ENCODE measurements at regions not wholly inside any gene's neighbourhood (a gene's known extent, or its start where the extent isn't known, plus 50 kb on each side); places are given as distances from the start of the nearest gene placed in this dataset.
"Not testable (repeated sequence)": the region's sequence is repeated elsewhere in the genome, so short reads cannot be mapped to it uniquely, and the experiment has no call there.

DNA sequence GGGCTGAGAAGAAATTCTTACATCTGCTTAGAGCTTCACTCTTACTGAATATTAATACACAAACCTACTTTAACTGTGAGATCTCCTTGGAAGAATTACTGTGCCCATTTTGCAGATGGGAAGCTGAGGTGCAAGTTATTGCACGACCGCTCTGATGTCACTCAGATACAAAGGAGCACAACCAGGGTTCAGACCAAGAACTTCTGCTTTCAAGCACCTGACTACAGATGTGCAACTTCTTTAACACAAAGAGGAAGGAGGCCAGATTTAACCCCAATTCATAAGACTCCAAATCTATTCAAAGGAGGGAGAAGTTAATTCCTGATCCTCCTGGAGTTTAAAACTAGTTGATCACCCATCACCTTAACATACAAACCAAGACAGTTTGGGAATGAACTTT lies 232.6 kb downstream of the VRK1 start:
- DNase-seq (ENCODE audit: low spot score), result no peak

GRCh38 chr14:97031530-97031929 lies 234.3 kb downstream of the VRK1 start:
- no peak for DNase-seq (ENCODE audit: low spot score)

DNA sequence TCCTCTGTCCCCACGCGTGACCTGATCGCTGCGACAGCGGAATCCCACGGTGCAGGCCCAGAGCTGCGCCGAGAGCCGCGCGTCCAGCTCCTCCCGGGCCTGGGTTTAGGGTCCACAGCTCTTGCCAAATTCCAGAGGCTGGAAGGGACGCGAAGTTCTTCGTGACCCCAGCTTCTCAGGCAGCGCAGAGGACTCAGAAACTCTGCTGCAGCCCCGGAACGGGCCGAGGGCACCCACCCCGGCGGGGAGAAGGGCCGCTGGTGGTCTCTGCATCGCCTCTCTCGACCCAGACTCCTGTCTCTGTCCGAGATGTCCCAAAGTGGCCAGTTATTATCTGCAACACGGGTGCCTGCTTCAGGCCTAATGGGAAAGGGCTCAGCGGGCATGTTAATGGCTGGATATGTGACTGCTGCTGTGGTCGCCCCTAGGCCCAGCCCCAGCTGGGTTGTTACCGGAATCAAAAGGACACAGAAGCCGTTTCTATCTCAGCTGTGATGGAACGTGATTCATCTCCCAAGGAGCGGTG lies 236.4 kb downstream of the VRK1 start:
- no peak for DNase-seq (ENCODE audit: low spot score)

DNA sequence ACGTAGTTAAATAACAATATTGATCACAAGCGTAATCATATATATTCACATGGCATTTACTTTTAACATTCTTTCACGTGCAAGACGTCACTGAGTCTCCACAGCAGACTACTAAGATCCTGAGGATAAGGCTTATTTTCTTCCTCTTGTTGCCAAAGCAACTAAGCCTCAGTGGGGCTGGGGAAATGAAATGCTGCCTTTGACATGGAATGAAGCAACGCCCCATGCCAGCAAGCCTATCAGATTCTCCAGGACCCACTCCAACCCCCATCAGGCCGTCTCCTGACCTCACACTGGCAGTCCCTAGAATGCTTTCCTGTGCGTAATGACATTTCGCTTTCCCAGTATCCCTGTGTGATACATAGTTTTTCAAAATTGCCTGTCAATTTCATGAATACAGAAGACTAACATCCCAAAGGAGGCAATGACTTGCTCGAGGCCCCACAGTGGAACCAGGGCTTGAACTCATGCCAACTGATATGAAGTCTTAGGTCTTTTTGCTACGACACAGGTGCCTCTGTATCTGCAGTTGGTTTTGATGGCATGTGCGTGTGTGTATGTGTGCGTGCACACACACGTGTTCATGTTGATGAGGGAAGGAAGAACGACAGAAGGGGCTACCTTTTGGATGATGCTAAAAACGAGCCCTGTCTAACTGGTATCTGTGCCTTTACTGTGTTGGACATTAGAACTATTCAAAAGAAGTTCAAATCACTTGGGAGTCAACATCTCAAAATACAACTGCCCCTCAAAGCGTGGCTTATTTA lies 239.1 kb downstream of the VRK1 start:
- DNase-seq (ENCODE audit: low spot score), result no peak

GRCh38 chr14:97039717-97040363 lies 242.7 kb downstream of the VRK1 start:
- DNase-seq (ENCODE audit: low spot score), result no peak

DNA sequence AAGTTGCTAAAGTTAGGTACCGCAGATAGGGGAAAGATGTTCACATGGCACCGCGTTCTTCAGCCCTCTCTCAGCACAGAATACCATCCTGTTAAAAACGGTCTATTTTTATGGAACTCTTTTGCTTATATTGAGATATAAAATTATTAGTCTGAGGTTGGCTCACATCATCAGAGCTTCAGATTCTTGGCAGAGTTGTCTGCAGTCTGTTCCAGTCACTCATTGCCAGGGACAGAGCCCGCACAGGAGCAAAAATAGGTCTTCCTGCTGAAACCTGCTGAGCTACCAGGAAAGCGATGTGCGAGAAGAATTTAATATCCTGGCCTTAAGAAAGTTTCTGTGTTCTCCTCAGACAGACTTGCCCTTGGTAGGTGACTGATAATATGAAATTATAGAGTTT lies 249.8 kb downstream of the VRK1 start:
- DNase-seq (ENCODE audit: low spot score), result no peak

- no peak for DNase-seq (ENCODE audit: low spot score)
Observed at GRCh38 chr14:97052001-97052400, 254.8 kb downstream of the VRK1 start.

DNA sequence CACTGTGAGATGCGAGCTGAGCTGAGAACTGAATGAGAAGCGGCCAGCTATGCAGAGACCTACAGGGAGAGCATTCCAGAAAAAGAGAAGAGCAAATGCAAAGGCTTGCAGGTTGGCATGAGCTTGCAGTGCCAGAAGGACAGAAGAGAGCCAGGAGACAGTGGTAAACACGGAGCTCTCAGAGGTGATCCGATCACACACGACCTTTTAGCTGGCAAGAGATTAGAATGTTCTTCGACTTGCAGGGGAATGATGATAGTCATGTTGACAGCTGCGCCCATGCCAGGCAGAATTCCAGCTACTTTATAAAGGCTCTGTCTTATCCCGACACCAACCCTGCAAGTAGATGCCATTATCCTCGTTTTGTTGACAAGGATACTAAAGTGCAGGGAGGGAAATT lies 256.8 kb downstream of the VRK1 start:
- no peak for DNase-seq (ENCODE audit: low spot score)

DNA sequence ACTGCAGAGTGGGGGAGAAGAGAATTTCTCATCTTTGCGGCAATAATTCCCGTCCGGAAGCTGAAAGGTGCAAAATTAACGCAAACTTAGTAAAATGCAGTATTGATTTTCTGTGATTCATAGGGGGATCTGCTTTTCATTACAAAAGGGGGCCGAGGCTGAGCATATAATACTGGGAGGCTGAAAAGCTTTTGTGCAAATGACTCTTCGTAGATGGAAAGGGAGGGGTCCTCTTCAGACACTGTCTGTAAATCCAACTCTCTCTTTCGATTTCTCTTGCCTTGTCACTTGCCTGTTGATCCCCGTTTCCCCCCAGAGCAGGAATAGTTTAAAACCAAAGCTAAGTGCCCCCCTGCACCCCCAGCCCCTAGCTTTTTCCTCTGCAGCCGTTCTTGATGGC lies 258.2 kb downstream of the VRK1 start:
- DNase-seq (ENCODE audit: low spot score), result no peak

GRCh38 chr14:97056086-97056485 lies 258.9 kb downstream of the VRK1 start:
- DNase-seq (ENCODE audit: low spot score), result no peak

DNA sequence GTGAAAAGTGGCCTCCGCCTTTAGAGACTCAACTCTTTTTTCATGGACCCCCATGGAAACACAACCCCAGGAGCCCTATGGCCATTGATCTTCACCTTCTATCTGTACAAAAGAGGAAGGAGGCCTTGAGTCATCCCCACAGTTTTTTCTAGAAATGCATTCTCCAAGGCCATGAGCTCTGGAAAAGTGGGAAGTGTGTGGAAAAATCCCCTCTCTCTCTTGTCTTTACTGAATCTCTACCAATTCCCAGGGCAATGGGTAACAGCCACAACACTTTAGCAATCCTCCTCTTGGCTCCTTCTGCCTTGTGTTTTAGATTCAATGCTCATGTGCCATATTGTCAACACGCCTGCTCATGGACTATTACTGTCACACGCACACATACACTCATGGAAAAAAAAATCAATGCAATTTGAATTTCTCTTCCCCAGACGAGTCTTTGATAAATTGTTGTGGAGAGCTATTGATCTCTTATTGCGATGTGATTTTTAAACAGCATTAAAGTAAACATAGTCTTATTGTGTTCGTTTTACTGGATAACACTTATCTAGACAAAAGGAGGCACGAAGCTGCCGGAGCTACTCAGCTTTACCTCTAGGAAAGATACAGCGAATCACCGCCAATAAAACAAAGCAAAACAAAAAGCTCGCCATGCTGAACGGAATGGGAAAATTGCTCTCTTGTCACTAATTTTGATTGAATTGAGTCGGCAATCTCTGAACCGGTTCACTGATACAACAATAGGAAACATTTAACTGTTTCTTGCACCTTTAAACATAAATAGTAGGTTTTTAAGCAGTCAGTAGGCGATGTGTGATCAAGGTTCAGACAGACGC lies 260.3 kb downstream of the VRK1 start:
- DNase-seq (ENCODE audit: low spot score), result no peak

DNA sequence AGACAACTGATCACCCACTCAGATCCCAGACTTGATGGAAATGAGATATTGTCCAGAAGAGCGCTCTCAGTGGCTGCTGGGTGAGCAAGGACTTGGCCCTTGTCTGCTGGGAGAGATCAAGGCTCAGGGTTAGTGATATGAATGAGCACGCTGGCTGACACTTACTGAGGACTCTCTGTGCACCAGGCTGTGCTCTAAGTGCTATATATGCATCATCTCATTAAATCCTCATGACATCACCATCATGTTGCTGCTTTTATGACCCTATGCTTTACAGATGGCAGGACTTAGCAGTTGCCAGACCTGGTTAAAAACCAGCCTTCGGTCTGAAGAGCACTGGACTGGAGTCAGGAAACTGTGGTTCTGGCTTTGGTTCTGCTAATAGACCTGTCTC lies 260.9 kb downstream of the VRK1 start:
- no peak for DNase-seq (ENCODE audit: low spot score)

DNA sequence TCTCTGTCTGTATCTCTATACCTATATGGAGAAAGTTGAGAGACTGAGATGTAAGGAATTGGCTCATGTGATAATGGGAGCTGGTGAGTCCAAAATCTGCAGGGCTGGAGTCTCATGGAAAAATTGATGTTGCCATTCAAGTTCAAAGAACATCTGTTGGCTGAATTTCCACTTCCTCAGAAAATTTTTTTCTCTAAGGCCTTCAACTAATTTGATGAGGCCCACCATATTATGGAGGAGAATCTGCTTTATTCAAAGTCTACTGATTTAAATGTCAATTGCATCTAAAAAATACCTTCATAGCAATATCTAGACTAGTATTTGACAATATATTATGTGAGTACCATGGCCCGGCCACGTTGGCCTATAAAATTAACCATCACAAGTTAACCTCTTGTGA lies 261.4 kb downstream of the VRK1 start:
- no peak for DNase-seq (ENCODE audit: low spot score)

GRCh38 chr14:97061198-97061597 lies 264.0 kb downstream of the VRK1 start:
- no peak for DNase-seq (ENCODE audit: low spot score)

GRCh38 chr14:97061714-97062113 lies 264.5 kb downstream of the VRK1 start:
- DNase-seq (ENCODE audit: low spot score), result no peak

GRCh38 chr14:97065305-97066067 lies 268.3 kb downstream of the VRK1 start:
- no peak for DNase-seq (ENCODE audit: low spot score)

GRCh38 chr14:97066068-97066899 lies 269.1 kb downstream of the VRK1 start:
- DNase-seq (ENCODE audit: low spot score), result no peak

GRCh38 chr14:97068293-97068692 lies 271.1 kb downstream of the VRK1 start:
- not testable (repeated sequence) for DNase-seq (ENCODE audit: low spot score)

DNA sequence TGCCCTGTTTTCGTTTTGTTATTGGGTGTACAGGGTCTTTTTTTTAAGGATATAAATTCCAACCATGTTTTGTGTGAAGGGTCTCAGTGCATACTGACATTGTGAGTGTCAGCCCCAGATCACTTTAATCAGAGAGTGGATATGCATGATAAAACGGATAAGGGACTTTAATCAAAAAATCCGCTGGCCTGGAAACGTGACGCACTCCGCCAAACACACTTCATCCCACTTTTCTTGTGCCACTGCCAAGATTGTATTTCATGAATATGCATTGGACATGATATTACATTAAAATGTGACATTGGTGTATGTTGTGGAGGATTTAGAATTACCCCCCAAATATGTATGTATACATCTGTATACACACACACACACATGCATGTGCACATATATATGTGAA lies 273.1 kb downstream of the VRK1 start:
- no peak for DNase-seq (ENCODE audit: low spot score)

DNA sequence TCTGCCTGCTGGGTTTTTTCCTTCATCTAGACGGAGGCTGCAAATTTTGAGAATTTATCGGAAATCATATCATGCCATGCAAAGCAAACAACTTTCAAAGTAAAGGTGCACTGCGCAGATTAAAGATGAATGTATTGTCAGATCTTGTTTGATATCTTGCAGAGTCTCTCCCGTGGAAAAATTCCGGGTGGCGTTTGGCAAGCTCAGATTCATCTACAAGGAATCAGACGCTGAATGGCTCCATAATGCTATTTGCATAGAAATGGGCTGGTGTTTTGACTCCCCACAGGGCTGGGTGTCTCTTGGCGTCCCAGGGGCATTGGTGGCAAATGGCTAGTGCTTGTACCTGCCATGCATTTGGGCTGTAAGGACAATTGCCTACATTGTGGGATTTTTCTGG lies 274.0 kb downstream of the VRK1 start:
- DNase-seq (ENCODE audit: low spot score), result no peak

GRCh38 chr14:97073622-97074021 lies 276.4 kb downstream of the VRK1 start:
- DNase-seq (ENCODE audit: low spot score), result no peak
